ENCODE measurements at regions not wholly inside any gene's neighbourhood (a gene's known extent, or its start where the extent isn't known, plus 50 kb on each side); places are given as distances from the start of the nearest gene placed in this dataset.
"Not testable (repeated sequence)": the region's sequence is repeated elsewhere in the genome, so short reads cannot be mapped to it uniquely, and the experiment has no call there.

- no peak for DNase-seq
Measured at GRCh38 chr11:97022955-97023354, 633.1 kb downstream of the JRKL start.

GRCh38 chr11:97028836-97029406 is 639.1 kb downstream of the JRKL start:
- no peak for DNase-seq

- no peak for DNase-seq
Measured at GRCh38 chr11:97033178-97033577, 643.4 kb downstream of the JRKL start.

GRCh38 chr11:97048481-97048880 is 658.7 kb downstream of the JRKL start:
- no peak for DNase-seq

- DNase-seq = no peak
Measured at GRCh38 chr11:97060184-97060583, 670.4 kb downstream of the JRKL start.

- DNase-seq = no peak
Measured at GRCh38 chr11:97069160-97069559, 679.3 kb downstream of the JRKL start.

- no peak for DNase-seq
Measured at GRCh38 chr11:97072420-97072819, 682.6 kb downstream of the JRKL start.

GRCh38 chr11:97076666-97077065 is 686.9 kb downstream of the JRKL start:
- DNase-seq = not testable (repeated sequence)

- no peak for DNase-seq
Measured at GRCh38 chr11:97078443-97078842, 688.6 kb downstream of the JRKL start.

GRCh38 chr11:97079244-97079643 is 689.4 kb downstream of the JRKL start:
- no peak for DNase-seq

- DNase-seq = no peak
Measured at GRCh38 chr11:97087419-97087818, 697.6 kb downstream of the JRKL start.

- peak; percentile 14 for DNase-seq
Measured at GRCh38 chr11:97092823-97093222, 703.0 kb downstream of the JRKL start.

- not testable (repeated sequence) for DNase-seq
Measured at GRCh38 chr11:97102180-97102579, 712.4 kb downstream of the JRKL start.

GRCh38 chr11:97107604-97108003 is 717.8 kb downstream of the JRKL start:
- no peak for DNase-seq

- DNase-seq = no peak
Measured at GRCh38 chr11:97109078-97109477, 719.3 kb downstream of the JRKL start.

- DNase-seq = no peak
Measured at GRCh38 chr11:97110376-97110775, 720.6 kb downstream of the JRKL start.

GRCh38 chr11:97111559-97111958 is 721.7 kb downstream of the JRKL start:
- DNase-seq = no peak

GRCh38 chr11:97118614-97119200 is 728.9 kb downstream of the JRKL start:
- DNase-seq = no peak

- no peak for DNase-seq
Measured at GRCh38 chr11:97123237-97123636, 733.4 kb downstream of the JRKL start.

GRCh38 chr11:97136067-97136466 is 746.3 kb downstream of the JRKL start:
- no peak for DNase-seq

GRCh38 chr11:97140885-97141494 is 751.2 kb downstream of the JRKL start:
- no peak for DNase-seq

- no peak for DNase-seq
Measured at GRCh38 chr11:97143463-97143862, 753.6 kb downstream of the JRKL start.

GRCh38 chr11:97149741-97150140 is 759.9 kb downstream of the JRKL start:
- DNase-seq = no peak

- DNase-seq = no peak
Measured at GRCh38 chr11:97157221-97157740, 767.5 kb downstream of the JRKL start.

Data from tongue (tissue), 1 donor.